ENCODE measurements at regions not wholly inside any gene's neighbourhood (a gene's known extent, or its start where the extent isn't known, plus 50 kb on each side); places are given as distances from the start of the nearest gene placed in this dataset.

GRCh38 chr10:30256084-30256483 is 93.0 kb downstream of the MTPAP start:
- DNase-seq (ENCODE audit: low read depth, low spot score): no peak

GRCh38 chr10:30254926-30255325 is 94.2 kb downstream of the MTPAP start:
- DNase-seq (ENCODE audit: low read depth, low spot score): no peak

- DNase-seq (ENCODE audit: low read depth, low spot score): no peak
Observed at GRCh38 chr10:30248728-30249127, 100.3 kb downstream of the MTPAP start.

DNA sequence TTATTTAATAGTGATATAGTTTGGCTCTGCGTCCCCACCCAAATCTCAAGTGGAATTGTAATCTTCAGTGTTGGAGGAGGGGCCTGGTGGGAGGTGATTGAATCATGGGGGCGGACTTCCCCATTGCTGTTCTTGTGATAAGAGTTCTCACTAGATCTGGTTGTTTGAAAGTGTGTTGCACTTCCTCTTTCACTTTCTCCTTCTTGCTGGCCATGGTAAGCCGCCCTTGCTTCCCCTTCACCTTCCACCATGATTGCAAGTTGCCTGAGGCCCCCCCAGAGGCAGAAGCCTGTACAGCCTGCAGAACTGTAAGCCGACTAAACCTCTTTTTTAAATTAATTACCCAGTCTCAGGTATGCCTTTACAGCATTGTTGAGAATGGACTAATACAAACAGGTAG is 101.4 kb downstream of the MTPAP start:
- DNase-seq (ENCODE audit: low read depth, low spot score): no peak

DNA sequence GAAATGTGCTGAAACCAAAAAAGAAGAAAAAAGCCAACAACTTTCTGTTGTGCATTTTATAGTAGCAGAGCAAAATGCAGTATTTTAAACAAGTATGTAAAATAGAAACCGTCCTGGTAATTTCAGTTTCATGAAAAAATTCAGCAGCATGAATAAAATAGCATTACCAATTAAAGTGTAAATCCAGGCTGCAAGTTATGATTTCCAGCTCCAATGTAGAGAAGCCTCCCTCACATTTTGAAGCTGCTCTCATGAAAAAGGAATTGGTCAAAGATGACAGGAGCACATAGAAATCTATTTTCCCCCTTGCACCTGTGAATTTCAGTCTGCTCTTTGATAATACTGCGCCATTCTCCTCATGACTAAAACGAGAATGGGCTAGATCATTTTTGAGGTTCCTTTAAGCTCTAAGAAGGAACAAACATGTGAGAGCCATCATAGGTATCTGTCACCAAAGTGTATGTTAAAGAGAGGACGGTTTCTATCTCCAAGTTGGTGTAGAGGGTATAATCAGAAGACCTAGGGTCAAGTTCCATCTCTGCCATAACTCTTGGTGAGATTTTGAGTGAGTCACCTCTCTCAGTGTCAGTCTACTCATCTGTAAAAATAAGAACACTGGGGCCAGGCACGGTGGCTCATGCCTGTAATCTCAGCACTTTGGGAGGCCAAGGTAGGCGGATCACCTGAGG is 107.5 kb downstream of the MTPAP start:
- DNase-seq (ENCODE audit: low read depth, low spot score): no peak

DNA sequence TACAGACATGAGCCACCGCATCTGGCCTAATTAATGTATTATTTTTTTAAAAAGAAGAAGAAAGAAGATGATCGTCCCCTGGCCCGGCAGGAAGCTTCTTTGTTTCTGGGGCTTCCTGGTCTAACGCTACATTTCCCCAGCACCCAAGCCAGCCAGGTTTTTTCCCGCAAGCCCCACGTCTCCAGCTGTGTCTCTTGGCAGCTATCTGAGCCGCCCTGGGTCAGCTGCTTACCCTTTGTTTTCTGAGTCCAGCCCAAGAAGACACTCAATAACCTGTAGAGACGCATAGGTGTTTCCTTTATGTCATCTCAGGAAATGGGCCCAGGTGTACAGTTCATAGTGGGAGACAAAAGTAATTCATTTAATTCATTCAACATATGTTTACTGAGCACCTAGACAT is 110.2 kb downstream of the MTPAP start:
- DNase-seq (ENCODE audit: low read depth, low spot score): no peak

- DNase-seq (ENCODE audit: low read depth, low spot score): no peak
Observed at GRCh38 chr10:30233186-30233959, 115.7 kb downstream of the MTPAP start.

GRCh38 chr10:30231709-30232108 is 117.4 kb downstream of the MTPAP start:
- no peak for DNase-seq (ENCODE audit: low read depth, low spot score)

DNA sequence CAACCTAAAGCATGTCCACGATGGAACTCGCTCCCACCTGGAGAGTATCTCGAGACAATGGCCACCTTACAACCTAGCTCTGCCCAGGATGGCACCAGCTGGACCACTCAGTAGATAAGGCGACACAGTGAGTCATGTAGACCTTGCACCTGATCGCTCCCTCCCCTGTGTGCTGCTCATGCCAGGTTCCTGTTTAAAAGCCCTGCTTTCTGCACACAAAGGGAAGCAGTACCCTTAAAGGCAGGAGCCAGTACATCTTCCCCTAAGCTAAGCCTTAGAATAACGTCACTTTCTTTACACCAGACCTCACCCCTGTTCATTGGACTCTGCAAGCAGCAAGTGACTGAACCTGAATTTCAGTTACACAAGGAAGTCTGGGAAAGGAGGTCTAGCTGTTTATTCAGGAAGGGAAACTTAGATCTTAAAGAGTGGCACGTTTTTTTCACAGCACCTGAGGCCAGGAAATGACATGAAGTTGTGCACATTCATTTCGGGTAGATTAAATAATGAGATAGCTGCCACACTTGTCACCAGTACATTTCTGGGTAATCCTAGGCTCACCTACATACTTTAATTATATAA is 117.9 kb downstream of the MTPAP start:
- DNase-seq (ENCODE audit: low read depth, low spot score): no peak

GRCh38 chr10:30229536-30229935 is 119.5 kb downstream of the MTPAP start:
- DNase-seq (ENCODE audit: low read depth, low spot score): no peak

- DNase-seq (ENCODE audit: low read depth, low spot score): no peak
Observed at GRCh38 chr10:30228417-30229036, 120.6 kb downstream of the MTPAP start.

DNA sequence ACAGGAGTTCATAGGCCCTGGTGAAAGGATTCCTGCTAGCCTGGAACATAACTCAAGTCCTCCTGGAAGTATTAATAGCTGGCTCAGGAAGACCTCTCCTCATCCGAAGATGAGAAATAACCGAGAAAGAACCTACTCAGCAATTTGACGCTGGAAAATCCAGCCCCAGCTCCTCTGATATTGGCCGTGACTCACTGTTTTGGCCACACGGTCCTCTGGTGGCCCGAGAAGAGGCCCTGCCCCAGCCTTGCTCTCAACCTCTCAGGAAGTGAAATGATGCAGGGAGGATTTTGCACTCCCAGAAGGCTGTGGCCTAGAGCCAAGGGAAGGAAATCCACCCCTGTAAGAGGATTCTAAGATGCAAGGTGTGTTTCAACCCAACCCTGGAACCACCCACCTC is 121.6 kb downstream of the MTPAP start:
- DNase-seq (ENCODE audit: low read depth, low spot score): no peak

GRCh38 chr10:30219971-30220751 is 128.9 kb downstream of the MTPAP start:
- no peak for DNase-seq (ENCODE audit: low read depth, low spot score)

- DNase-seq (ENCODE audit: low read depth, low spot score): no peak
Observed at GRCh38 chr10:30216821-30217220, 132.3 kb downstream of the MTPAP start.

GRCh38 chr10:30215623-30216022 is 133.5 kb downstream of the MTPAP start:
- DNase-seq (ENCODE audit: low read depth, low spot score): no peak

DNA sequence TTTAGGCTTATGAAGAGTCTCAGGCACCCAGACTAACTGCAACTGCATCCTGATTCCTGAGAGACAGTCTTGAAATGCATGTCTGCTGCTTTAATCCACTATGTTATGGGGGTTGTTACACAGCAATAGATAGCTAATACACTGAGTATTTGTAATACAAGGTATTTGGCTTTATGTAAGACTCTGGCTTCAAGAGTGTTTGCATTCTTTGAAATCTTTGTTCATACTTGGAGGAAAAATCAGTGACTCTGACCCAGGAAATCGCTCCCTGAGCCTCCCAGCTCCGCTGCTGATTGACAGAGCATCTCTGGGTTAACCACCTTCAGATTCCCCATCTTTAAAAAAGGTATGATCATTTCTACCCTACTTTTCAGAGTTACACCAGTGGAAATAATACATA is 133.9 kb downstream of the MTPAP start:
- DNase-seq (ENCODE audit: low read depth, low spot score): no peak

GRCh38 chr10:30210296-30210695 is 138.8 kb downstream of the MTPAP start:
- no peak for DNase-seq (ENCODE audit: low read depth, low spot score)

DNA sequence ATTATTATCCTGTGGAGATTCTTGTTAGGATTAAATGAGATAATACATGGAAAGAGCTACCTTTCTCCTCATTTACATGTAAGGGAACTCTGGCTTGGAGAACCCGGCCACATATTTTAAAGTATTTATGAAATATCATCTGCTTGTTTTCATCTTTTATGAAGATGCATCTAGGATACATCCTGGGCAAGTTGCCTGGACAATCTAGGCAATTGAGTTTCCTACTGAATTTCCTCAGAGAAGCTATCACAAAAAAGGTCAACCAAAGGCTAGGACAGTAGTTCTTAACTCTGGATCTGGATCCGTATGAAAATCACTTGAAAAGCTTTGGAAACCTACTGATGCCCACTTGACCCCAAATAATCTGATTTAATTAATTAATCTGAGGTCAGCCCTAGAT is 140.7 kb downstream of the MTPAP start:
- no peak for DNase-seq (ENCODE audit: low read depth, low spot score)

DNA sequence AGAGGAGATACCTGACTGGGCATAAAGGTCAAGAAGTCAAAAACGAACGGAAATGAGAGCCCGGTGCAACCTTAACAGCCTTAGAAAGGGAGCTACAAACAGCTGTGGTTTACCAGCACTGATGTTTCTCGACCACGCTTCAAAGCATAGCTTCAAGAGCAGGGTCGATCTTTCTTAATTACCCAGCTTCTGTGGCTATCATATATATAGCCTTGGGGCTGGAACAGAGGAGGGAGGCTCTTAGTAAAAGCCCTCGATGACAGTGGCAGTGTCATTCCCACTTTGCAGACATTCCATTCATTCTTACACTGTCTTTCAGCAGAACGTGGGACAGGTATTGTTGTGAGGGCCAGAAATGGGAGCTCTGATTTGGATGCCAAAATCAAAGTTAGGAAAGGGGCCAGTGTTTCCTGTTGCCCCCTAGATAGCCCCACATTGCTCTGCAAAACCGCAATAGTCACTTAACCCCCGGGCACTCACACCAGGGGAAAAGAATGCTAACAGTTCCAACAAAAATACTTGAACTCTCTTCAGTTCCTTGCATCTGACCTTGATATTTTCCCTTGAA is 141.5 kb downstream of the MTPAP start:
- no peak for DNase-seq (ENCODE audit: low read depth, low spot score)

DNA sequence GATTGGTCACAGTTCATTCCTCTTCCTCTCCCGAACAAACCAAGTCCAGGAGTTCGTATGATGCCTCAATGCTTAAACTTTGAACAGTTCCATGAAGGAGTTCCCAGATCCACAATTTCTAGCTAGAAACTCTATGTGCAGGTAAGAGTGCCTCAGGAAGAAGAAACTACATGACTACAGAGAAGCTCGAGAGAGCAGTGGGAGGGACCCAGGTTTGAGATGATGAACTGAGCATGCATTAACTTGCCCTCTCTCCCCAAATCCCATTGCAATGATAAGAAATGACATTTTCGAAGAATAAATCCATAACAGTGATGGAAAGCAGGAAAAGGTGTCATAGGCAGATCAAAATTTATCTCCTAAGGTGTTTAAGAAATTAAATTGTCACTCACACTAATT is 140.6 kb upstream of the JCAD start:
- no peak for DNase-seq (ENCODE audit: low read depth, low spot score)

- no peak for DNase-seq (ENCODE audit: low read depth, low spot score)
Observed at GRCh38 chr10:30199376-30200016, 140.1 kb upstream of the JCAD start.
